ENCODE measurements at regions not wholly inside any gene's neighbourhood (a gene's known extent, or its start where the extent isn't known, plus 50 kb on each side); places are given as distances from the start of the nearest gene placed in this dataset.

DNA sequence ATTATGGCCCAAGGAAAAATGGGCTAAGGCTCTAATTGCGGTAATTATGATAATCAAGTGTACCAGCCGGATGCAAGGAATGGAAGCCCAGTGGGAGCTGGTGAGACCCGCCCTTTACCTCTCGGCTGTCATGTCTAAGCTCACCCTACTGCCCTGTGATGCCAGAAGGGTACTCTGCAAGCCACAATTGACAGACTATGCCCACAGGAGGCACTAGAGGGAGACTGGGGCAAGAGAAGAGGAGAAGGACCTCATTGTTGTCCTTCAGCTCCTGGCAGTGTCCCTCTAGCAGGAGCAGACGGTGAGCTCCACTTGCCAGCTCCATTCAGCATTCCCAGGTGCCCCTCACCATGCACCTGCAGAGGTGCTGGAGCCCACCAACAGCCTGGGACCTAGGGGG lies 141.8 kb downstream of the SMIM20 start:
- H4K20me1 ChIP-seq (ENCODE audit: control insufficient read depth, insufficient read depth): no peaks in the 10 kb centered on the region
- DNase-seq (ENCODE audit: low read depth, low spot score) (no peak), FAIRE-seq (no peak), ATAC-seq (no peak)
- H3K4me1 ChIP-seq (ENCODE audit: control insufficient read depth, insufficient read depth, low read length): peaks cover 11% of the 10 kb centered on the region; the same call in 1 of the 2 replicates
- RAD21 ChIA-PET (ENCODE audit: unreplicated experiment): interaction anchor here (1.4 kb wide), 1 partner anchor 26 kb away, joined by 6 read pairs; no protein-coding TSS in a partner anchor
- H3K9ac ChIP-seq (ENCODE audit: control insufficient read depth, insufficient read depth, low read length): no peak overlapping the region
- SMC1A ChIA-PET (ENCODE audit: uncharacterized antibody, unreplicated experiment): interaction anchor here (0.6 to 1.8 kb wide), 4 partner anchors 27 to 269 kb away, joined by 3 to 6 read pairs (median 3); no protein-coding TSS in a partner anchor
- in situ Hi-C loops (cut with MboI) (loop anchor here (10.0 kb wide), 1 partner anchor 349 kb away; no protein-coding TSS in a partner anchor), intact Hi-C loops (cut with micrococcal nuclease; ENCODE audit: unreplicated experiment) (no loop called here)
- H3K4me2 ChIP-seq (ENCODE audit: control insufficient read depth, insufficient read depth): no peak overlapping the region
- no peak overlapping the region for H2AFZ ChIP-seq (ENCODE audit: control insufficient read depth, low read depth, low read length)
- CTCF ChIA-PET: interaction anchor here (0.6 to 13.0 kb wide), 7 partner anchors 10 to 354 kb away, joined by 3 to 150 read pairs (median 4); no protein-coding TSS in a partner anchor
- H3K27ac ChIP-seq (ENCODE audit: control insufficient read depth, insufficient read depth): no peak overlapping the region
- no peak overlapping the region for H3K4me3 ChIP-seq
- WGBS (ENCODE audit: insufficient coverage, insufficient replicate concordance, low lambda C conversion rate, missing lambda C conversion rate): 47% methylated on average over 5 of the region's 5 CpGs
- H3K27me3 ChIP-seq (replicated peaks in 1 of 2; ENCODE audit: control insufficient read depth in 2 of 2, insufficient read depth in 2 of 2, low read length in 1 of 2): no peaks in the 10 kb centered on the region; a peak in 2 of 4 replicates
- TF ChIP-seq, protein P1, sequence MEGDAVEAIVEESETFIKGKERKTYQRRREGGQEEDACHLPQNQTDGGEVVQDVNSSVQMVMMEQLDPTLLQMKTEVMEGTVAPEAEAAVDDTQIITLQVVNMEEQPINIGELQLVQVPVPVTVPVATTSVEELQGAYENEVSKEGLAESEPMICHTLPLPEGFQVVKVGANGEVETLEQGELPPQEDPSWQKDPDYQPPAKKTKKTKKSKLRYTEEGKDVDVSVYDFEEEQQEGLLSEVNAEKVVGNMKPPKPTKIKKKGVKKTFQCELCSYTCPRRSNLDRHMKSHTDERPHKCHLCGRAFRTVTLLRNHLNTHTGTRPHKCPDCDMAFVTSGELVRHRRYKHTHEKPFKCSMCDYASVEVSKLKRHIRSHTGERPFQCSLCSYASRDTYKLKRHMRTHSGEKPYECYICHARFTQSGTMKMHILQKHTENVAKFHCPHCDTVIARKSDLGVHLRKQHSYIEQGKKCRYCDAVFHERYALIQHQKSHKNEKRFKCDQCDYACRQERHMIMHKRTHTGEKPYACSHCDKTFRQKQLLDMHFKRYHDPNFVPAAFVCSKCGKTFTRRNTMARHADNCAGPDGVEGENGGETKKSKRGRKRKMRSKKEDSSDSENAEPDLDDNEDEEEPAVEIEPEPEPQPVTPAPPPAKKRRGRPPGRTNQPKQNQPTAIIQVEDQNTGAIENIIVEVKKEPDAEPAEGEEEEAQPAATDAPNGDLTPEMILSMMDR (IDR thresholded peaks at IDR 0.05 in 2 of 3, conservative IDR thresholded peaks at IDR 0.05 in 1 of 3; ENCODE audit: control insufficient read depth in 2 of 3, extremely low read depth in 1 of 3, insufficient read depth in 1 of 3, low read depth in 3 of 3, low read length in 3 of 3): peak in 2 of 3 experiments; percentile 12 to 14; a peak in 3 of 6 replicates
- TF ChIP-seq KDM1A (IDR thresholded peaks at IDR 0.05; ENCODE audit: borderline replicate concordance): no peak
- TF ChIP-seq, protein P2, sequence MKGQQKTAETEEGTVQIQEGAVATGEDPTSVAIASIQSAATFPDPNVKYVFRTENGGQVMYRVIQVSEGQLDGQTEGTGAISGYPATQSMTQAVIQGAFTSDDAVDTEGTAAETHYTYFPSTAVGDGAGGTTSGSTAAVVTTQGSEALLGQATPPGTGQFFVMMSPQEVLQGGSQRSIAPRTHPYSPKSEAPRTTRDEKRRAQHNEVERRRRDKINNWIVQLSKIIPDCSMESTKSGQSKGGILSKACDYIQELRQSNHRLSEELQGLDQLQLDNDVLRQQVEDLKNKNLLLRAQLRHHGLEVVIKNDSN (IDR thresholded peaks at IDR 0.05; ENCODE audit: borderline replicate concordance, extremely low read length, insufficient read depth, low read depth, low read length): no peak
- H3K79me2 ChIP-seq (ENCODE audit: control insufficient read depth, insufficient read depth, low read length): no peaks in the 10 kb centered on the region
- H3K36me3 ChIP-seq (ENCODE audit: control insufficient read depth in 2 of 2, insufficient read depth in 2 of 2, low read length in 1 of 2): no peaks in the 10 kb centered on the region
- no TSS peak for BruUV-seq (replicated peaks)
- H3K9me3 ChIP-seq (replicated peaks; ENCODE audit: control insufficient read depth, insufficient read depth, low read length): no peaks in the 10 kb centered on the region; the same call in 2 of the 3 replicates
- POLR2A ChIA-PET: no interaction called here
